ENCODE measurements at regions not wholly inside any gene's neighbourhood (a gene's known extent, or its start where the extent isn't known, plus 50 kb on each side); places are given as distances from the start of the nearest gene placed in this dataset.

GRCh38 chr9:7369384-7369821 is 430.2 kb downstream of the DMAC1 start:
- TF ChIP-seq CTCF (IDR thresholded peaks at IDR 0.05; ENCODE audit: low read depth, low read length, missing control alignments) = no peak
- no peak for DNase-seq (ENCODE audit: extremely low read depth, low read depth)
- H3K4me3 ChIP-seq (replicated peaks; ENCODE audit: low read depth, low read length) = no peak overlapping the region

- DNase-seq (ENCODE audit: extremely low read depth, low read depth) = peak; percentile 84
- H3K4me3 ChIP-seq (replicated peaks; ENCODE audit: low read depth, low read length) = no peak overlapping the region
- no peak for TF ChIP-seq CTCF (IDR thresholded peaks at IDR 0.05; ENCODE audit: low read depth, low read length, missing control alignments)
These were observed 430.9 kb downstream of the DMAC1 start for GRCh38 chr9:7368410-7369292.

- H3K4me3 ChIP-seq (replicated peaks; ENCODE audit: low read depth, low read length) = no peak overlapping the region
- TF ChIP-seq CTCF (IDR thresholded peaks at IDR 0.05; ENCODE audit: low read depth, low read length, missing control alignments) = no peak
- no peak for DNase-seq (ENCODE audit: extremely low read depth, low read depth)
These were observed 431.9 kb downstream of the DMAC1 start for GRCh38 chr9:7367726-7368125.

GRCh38 chr9:7366121-7366520 is 433.5 kb downstream of the DMAC1 start:
- TF ChIP-seq CTCF (IDR thresholded peaks at IDR 0.05; ENCODE audit: low read depth, low read length, missing control alignments) = no peak
- no peak overlapping the region for H3K4me3 ChIP-seq (replicated peaks; ENCODE audit: low read depth, low read length)
- DNase-seq (ENCODE audit: extremely low read depth, low read depth) = no peak

- H3K4me3 ChIP-seq (replicated peaks; ENCODE audit: low read depth, low read length) = no peak overlapping the region
- no peak for DNase-seq (ENCODE audit: extremely low read depth, low read depth)
- no peak for TF ChIP-seq CTCF (IDR thresholded peaks at IDR 0.05; ENCODE audit: low read depth, low read length, missing control alignments)
These were observed 435.7 kb downstream of the DMAC1 start for GRCh38 chr9:7363777-7364477.

GRCh38 chr9:7360513-7360912 is 439.1 kb downstream of the DMAC1 start:
- TF ChIP-seq CTCF (IDR thresholded peaks at IDR 0.05; ENCODE audit: low read depth, low read length, missing control alignments) = peak; percentile 26
- DNase-seq (ENCODE audit: extremely low read depth, low read depth) = no peak
- H3K4me3 ChIP-seq (replicated peaks; ENCODE audit: low read depth, low read length) = no peak overlapping the region

Data from HFF-Myc (cell line).